ENCODE measurements at regions not wholly inside any gene's neighbourhood (a gene's known extent, or its start where the extent isn't known, plus 50 kb on each side); places are given as distances from the start of the nearest gene placed in this dataset.
"Not testable (repeated sequence)": the region's sequence is repeated elsewhere in the genome, so short reads cannot be mapped to it uniquely, and the experiment has no call there.

DNA sequence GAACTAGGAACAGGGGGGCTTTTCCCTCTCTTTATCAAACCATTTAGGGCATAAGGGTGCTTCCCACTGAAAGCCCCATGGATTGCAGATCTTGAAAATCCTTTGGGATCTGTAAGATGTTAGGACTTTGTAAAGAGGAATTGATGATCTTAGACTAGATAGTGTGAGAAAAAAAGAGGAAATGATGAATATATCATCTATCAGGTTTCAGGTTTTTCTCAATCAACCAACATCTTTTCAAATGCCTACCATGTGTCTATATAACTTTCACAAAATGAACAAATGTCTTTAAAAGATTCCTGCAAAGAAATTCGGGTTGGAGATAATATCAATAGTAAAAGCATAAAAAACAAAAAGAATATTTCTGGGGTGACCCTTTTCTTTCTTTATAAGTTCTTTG, 50.1 kb downstream of the KCNC4 start:
- Histone ChIP-seq H3K4me3 (ENCODE audit: low read length) (no peak overlapping the region), H3K27ac (ENCODE audit: low read length) (no peak overlapping the region), H3K4me1 (ENCODE audit: control insufficient read depth, insufficient read depth, low read length) (peaks cover 10% of the 10 kb centered on the region), H3K27me3 (ENCODE audit: control insufficient read depth, insufficient read depth, low read length) (peaks cover 2% of the 10 kb centered on the region), H3K36me3 (ENCODE audit: control insufficient read depth, insufficient read depth, low read length) (no peaks in the 10 kb centered on the region), H3K9me3 (replicated peaks; ENCODE audit: control insufficient read depth, low read depth, low read length) (no peaks in the 10 kb centered on the region)
- no CpG with 5 or more reads among the region's 1 CpG for WGBS (ENCODE audit: insufficient coverage)
- DNase-seq: no peak

DNA sequence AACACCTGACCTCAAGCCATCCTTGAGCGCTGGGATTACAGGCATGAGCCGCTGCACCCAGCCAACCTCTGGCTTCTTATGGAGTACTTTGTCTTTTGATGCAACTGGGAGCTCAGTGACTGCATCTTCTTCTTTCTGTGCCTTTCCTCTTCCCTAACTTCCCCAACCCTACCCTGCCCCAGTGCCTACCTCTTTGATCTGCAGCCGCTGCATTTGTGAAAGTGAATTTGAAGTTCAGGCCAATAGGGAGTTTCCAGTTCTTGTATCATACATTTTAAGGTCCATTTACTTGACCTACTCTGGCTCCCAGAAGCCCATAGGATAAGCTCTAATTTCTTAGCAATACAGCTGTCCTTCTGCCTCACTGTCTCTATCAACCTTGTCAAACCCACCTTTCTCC, 52.2 kb downstream of the KCNC4 start:
- no peak for DNase-seq
- no peaks in the 10 kb centered on the region for H3K36me3 ChIP-seq (ENCODE audit: control insufficient read depth, insufficient read depth, low read length)
- H3K27ac ChIP-seq (ENCODE audit: low read length): no peak overlapping the region
- no peak overlapping the region for H3K4me3 ChIP-seq (ENCODE audit: low read length)
- H3K9me3 ChIP-seq (replicated peaks; ENCODE audit: control insufficient read depth, low read depth, low read length): no peaks in the 10 kb centered on the region
- WGBS (ENCODE audit: insufficient coverage): no CpG with 5 or more reads among the region's 3 CpGs
- H3K27me3 ChIP-seq (ENCODE audit: control insufficient read depth, insufficient read depth, low read length): peaks cover 2% of the 10 kb centered on the region
- H3K4me1 ChIP-seq (ENCODE audit: control insufficient read depth, insufficient read depth, low read length): peaks cover 25% of the 10 kb centered on the region

DNA sequence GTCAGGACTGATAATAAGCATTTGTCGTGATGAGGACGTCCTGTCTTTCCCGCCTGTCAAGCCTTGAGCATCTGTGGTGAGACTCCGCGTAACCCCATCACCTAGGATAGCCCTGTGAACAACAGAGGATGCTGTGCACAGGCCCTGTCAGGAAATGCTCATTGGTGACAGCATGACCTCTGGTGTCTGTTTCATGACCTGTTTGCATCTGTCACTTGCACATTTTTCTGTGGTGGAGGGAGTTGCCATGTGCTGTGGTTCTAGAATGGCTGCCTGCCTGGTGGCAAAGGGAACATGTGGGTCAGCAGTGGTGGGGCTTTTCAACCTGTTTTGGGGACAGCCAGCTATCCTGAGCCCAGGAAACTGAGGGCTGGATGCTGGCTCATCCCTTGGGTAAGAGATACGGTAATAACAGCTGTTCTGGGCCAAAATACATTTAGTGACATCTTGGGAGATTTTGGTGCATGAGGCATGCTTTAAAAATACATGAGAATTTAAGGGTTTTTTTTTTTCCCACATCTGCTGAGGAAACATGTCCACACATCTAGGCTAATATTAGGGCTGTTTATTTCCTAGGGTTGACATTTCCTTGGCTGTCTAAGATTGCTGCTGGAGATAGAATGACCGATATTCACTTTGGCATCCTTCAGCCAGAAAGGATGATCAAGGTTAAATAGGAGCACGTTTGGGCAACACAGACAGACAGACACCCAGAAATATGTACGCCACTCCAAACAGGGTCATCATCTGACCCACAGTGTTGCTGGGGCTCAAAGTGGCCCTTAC, 52.9 kb downstream of the KCNC4 start:
- no peaks in the 10 kb centered on the region for H3K36me3 ChIP-seq (ENCODE audit: control insufficient read depth, insufficient read depth, low read length)
- H3K27me3 ChIP-seq (ENCODE audit: control insufficient read depth, insufficient read depth, low read length): peaks cover 2% of the 10 kb centered on the region
- DNase-seq: peak; percentile 25
- 50% methylated on average over 3 of the region's 9 CpGs for WGBS (ENCODE audit: insufficient coverage)
- H3K27ac ChIP-seq (ENCODE audit: low read length): peak overlapping the region; percentile 23
- H3K4me3 ChIP-seq (ENCODE audit: low read length): no peak overlapping the region
- H3K4me1 ChIP-seq (ENCODE audit: control insufficient read depth, insufficient read depth, low read length): peaks cover 26% of the 10 kb centered on the region
- no peaks in the 10 kb centered on the region for H3K9me3 ChIP-seq (replicated peaks; ENCODE audit: control insufficient read depth, low read depth, low read length)

DNA sequence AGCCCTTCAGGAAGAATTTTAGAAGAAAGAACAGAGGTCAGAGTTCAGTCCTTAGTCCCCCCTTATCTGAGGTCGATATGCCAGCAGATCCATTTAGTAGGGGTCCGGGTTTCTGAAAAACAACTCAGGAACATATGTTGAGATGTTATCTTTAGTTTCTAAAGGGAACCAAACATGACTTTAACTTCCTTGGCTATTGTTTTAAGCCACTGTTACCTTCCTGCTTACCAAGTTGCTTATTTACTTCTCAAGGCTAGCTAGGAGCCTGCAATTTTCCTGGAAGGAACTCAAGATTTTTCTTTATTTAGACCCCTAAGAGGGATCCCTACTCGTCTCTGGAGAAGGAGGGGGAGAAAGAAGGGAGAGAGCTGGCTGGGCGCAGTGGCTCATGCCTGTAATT, 54.3 kb downstream of the KCNC4 start:
- DNase-seq: peak; percentile 39
- Histone ChIP-seq H3K27ac (ENCODE audit: low read length) (peak overlapping the region; percentile 23), H3K9me3 (replicated peaks; ENCODE audit: control insufficient read depth, low read depth, low read length) (no peaks in the 10 kb centered on the region), H3K27me3 (ENCODE audit: control insufficient read depth, insufficient read depth, low read length) (peaks cover 2% of the 10 kb centered on the region), H3K36me3 (ENCODE audit: control insufficient read depth, insufficient read depth, low read length) (no peaks in the 10 kb centered on the region), H3K4me3 (ENCODE audit: low read length) (no peak overlapping the region), H3K4me1 (ENCODE audit: control insufficient read depth, insufficient read depth, low read length) (peaks cover 20% of the 10 kb centered on the region)
- WGBS (ENCODE audit: insufficient coverage): no CpG with 5 or more reads among the region's 4 CpGs

DNA sequence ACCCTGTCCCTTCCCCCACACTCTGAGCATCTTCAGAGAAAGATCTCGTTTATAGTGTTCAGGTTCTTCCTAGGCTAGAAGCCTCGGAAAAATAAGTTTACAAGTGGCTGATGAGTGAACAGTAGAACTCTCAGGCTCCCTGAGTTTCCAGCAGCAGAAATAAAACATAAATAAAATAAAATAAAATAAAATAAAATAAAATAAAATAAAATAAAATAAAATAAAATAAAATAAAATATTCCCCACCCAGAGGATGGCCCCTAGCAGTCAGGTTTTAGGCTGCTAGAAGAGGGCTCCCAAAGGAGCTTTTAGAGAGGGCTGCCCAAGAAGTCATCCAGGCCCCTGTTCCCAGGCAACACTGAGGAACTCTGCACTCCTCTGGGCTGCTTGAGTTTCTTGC, 55.1 kb downstream of the KCNC4 start:
- Histone ChIP-seq H3K27me3 (ENCODE audit: control insufficient read depth, insufficient read depth, low read length) (no peaks in the 10 kb centered on the region), H3K4me3 (ENCODE audit: low read length) (no peak overlapping the region), H3K27ac (ENCODE audit: low read length) (no peak overlapping the region), H3K9me3 (replicated peaks; ENCODE audit: control insufficient read depth, low read depth, low read length) (no peaks in the 10 kb centered on the region), H3K4me1 (ENCODE audit: control insufficient read depth, insufficient read depth, low read length) (peaks cover 19% of the 10 kb centered on the region), H3K36me3 (ENCODE audit: control insufficient read depth, insufficient read depth, low read length) (no peaks in the 10 kb centered on the region)
- peak; percentile 21 for DNase-seq
- no CpG with 5 or more reads among the region's 2 CpGs for WGBS (ENCODE audit: insufficient coverage)

DNA sequence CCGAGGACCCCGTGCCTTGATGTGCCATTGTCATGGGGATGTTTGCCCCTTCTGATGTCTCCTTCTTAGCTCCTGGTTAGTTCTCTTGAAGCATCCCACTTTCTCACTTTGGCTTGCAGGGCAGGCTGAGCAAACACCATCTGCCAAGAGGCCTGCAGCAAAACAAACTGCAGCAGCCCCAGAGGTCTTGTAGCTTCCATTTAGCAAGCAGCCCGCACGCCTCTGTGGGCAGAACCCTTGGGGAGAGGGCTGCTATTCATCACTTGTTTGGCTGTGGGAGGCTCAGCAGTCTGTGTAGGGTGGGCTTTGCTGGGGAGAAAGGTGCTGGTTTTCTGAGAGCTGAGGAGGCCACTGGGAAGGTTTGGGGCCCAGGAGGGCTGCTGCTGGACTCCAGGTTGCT, 56.7 kb downstream of the KCNC4 start:
- H3K27me3 ChIP-seq (ENCODE audit: control insufficient read depth, insufficient read depth, low read length): no peaks in the 10 kb centered on the region
- H3K4me1 ChIP-seq (ENCODE audit: control insufficient read depth, insufficient read depth, low read length): peaks cover 19% of the 10 kb centered on the region
- no peak for DNase-seq
- H3K36me3 ChIP-seq (ENCODE audit: control insufficient read depth, insufficient read depth, low read length): no peaks in the 10 kb centered on the region
- no peak overlapping the region for H3K4me3 ChIP-seq (ENCODE audit: low read length)
- no peak overlapping the region for H3K27ac ChIP-seq (ENCODE audit: low read length)
- no peaks in the 10 kb centered on the region for H3K9me3 ChIP-seq (replicated peaks; ENCODE audit: control insufficient read depth, low read depth, low read length)
- WGBS (ENCODE audit: insufficient coverage): 74% methylated on average over 4 of the region's 4 CpGs

DNA sequence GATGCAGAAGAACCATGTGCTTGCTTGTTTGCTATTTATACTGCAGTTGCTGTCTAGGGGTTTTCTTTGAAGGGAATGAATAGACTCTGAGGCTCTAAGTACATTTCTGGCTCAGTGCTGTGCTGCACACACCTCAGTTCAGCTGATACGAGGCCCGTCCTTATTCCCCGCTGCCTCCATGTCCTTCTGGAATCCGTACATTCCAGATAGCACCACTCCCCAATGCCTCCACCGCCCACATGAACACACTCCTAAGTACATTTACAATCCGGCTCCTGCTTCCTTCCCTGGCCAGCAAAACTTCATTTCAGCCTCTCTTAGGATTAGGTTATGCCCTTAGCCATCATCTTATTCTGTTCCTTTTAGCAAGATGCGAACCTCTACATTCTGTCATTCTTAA, 57.1 kb downstream of the KCNC4 start:
- H3K4me1 ChIP-seq (ENCODE audit: control insufficient read depth, insufficient read depth, low read length): peaks cover 19% of the 10 kb centered on the region
- H3K4me3 ChIP-seq (ENCODE audit: low read length): no peak overlapping the region
- DNase-seq: no peak
- 30% methylated on average over 6 of the region's 7 CpGs for WGBS (ENCODE audit: insufficient coverage)
- H3K27ac ChIP-seq (ENCODE audit: low read length): no peak overlapping the region
- no peaks in the 10 kb centered on the region for H3K27me3 ChIP-seq (ENCODE audit: control insufficient read depth, insufficient read depth, low read length)
- H3K9me3 ChIP-seq (replicated peaks; ENCODE audit: control insufficient read depth, low read depth, low read length): no peaks in the 10 kb centered on the region
- H3K36me3 ChIP-seq (ENCODE audit: control insufficient read depth, insufficient read depth, low read length): no peaks in the 10 kb centered on the region

DNA sequence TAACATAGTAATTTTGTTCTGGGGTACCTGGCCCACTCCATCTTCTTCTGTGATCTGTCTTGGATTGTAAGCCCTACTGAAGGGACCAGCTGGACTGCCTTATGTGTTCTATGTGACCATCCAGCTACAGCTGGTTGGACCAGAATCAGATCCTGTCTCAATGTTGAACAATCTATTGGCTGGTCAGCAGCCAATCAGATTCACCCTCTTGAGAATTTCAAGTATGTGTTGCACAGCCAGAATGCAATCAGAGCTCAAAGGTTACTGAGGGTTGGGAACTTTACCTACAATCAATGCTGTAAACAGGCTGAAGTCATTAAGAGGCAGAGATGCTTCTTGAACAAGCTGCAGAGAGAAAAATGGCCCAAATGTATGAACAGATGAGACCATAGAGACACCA, 61.9 kb downstream of the KCNC4 start:
- Histone ChIP-seq H3K4me3 (ENCODE audit: low read length) (no peak overlapping the region), H3K36me3 (ENCODE audit: control insufficient read depth, insufficient read depth, low read length) (no peaks in the 10 kb centered on the region), H3K27me3 (ENCODE audit: control insufficient read depth, insufficient read depth, low read length) (no peaks in the 10 kb centered on the region), H3K27ac (ENCODE audit: low read length) (no peak overlapping the region), H3K4me1 (ENCODE audit: control insufficient read depth, insufficient read depth, low read length) (peaks cover 3% of the 10 kb centered on the region), H3K9me3 (replicated peaks; ENCODE audit: control insufficient read depth, low read depth, low read length) (peaks cover 3% of the 10 kb centered on the region)
- no peak for DNase-seq

DNA sequence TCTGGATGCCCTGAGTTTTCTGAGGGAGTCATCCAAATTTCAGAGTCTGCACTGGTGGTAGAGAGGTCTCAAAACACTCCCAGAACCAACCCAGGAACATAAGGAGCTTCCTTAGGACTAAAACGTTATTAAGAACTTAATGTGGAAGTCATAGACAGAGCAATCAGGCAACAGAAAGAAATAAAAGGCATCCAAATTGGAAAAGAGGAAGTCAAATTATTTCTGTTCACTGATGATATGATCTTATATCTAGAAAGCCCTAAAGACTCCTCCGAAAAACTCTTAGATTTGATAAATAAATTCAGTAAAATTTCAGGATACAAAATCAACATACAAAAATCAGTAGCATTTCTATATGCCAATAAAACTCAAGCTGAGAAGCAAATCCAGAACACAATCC, 63.7 kb downstream of the KCNC4 start:
- not testable (repeated sequence) for DNase-seq; H3K36me3 ChIP-seq (ENCODE audit: control insufficient read depth, insufficient read depth, low read length); H3K27ac ChIP-seq (ENCODE audit: low read length); H3K27me3 ChIP-seq (ENCODE audit: control insufficient read depth, insufficient read depth, low read length); H3K4me3 ChIP-seq (ENCODE audit: low read length); H3K9me3 ChIP-seq (replicated peaks; ENCODE audit: control insufficient read depth, low read depth, low read length); H3K4me1 ChIP-seq (ENCODE audit: control insufficient read depth, insufficient read depth, low read length)
- WGBS (ENCODE audit: insufficient coverage): no CpG with 5 or more reads among the region's 2 CpGs

DNA sequence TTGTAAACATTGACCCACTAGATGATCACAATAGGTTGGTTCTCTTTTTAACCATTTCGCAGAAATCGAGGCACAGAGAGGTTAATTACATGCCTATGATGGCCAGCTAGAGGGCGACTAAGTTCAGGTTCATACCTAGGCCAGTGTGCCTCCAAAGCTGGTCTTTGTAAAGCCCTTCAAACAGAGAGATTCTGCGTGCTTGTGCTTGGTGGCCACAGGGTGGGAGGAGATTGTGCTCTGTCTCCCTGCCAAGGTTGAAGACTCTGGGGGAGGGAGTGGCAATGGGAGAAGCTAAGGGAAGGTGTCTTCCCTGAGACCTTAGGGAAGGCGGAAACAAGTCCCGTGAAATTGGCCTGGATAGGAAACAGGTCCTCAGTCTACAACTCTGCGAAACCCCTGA, 59.1 kb upstream of the RBM15 start:
- 61% methylated on average over 7 of the region's 7 CpGs for WGBS (ENCODE audit: insufficient coverage)
- no peak overlapping the region for H3K4me3 ChIP-seq (ENCODE audit: low read length)
- no peak for DNase-seq
- H3K27ac ChIP-seq (ENCODE audit: low read length): no peak overlapping the region
- H3K36me3 ChIP-seq (ENCODE audit: control insufficient read depth, insufficient read depth, low read length): no peaks in the 10 kb centered on the region
- H3K9me3 ChIP-seq (replicated peaks; ENCODE audit: control insufficient read depth, low read depth, low read length): no peaks in the 10 kb centered on the region
- no peaks in the 10 kb centered on the region for H3K4me1 ChIP-seq (ENCODE audit: control insufficient read depth, insufficient read depth, low read length)
- H3K27me3 ChIP-seq (ENCODE audit: control insufficient read depth, insufficient read depth, low read length): no peaks in the 10 kb centered on the region

DNA sequence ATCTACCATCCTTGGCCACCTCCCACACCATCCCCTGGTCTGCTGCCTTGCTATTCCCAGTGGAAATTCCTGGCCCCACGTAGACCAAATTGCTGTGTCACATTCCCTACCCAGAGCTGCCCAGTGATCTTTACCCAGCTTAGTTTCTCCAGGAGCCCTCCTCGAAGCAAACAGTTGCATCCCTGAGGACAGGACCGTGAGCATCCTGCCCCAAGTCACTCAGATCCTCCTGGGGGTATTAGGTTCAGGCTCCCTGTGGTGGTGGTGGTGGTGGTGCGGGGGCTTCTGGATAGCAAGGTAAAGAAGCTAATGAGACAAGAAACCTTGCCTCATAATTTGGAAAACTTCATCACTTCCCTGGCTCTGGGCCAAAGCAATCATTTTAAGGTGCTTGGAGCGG, 58.4 kb upstream of the RBM15 start:
- no peak overlapping the region for H3K27ac ChIP-seq (ENCODE audit: low read length)
- H3K4me1 ChIP-seq (ENCODE audit: control insufficient read depth, insufficient read depth, low read length): no peaks in the 10 kb centered on the region
- no peaks in the 10 kb centered on the region for H3K9me3 ChIP-seq (replicated peaks; ENCODE audit: control insufficient read depth, low read depth, low read length)
- 64% methylated on average over 3 of the region's 5 CpGs for whole genome bisulfite sequencing (ENCODE audit: insufficient coverage)
- no peaks in the 10 kb centered on the region for H3K27me3 ChIP-seq (ENCODE audit: control insufficient read depth, insufficient read depth, low read length)
- no peak for DNase-seq
- H3K36me3 ChIP-seq (ENCODE audit: control insufficient read depth, insufficient read depth, low read length): no peaks in the 10 kb centered on the region
- H3K4me3 ChIP-seq (ENCODE audit: low read length): no peak overlapping the region
